ENCODE measurements at regions not wholly inside any gene's neighbourhood (a gene's known extent, or its start where the extent isn't known, plus 50 kb on each side); places are given as distances from the start of the nearest gene placed in this dataset.

DNA sequence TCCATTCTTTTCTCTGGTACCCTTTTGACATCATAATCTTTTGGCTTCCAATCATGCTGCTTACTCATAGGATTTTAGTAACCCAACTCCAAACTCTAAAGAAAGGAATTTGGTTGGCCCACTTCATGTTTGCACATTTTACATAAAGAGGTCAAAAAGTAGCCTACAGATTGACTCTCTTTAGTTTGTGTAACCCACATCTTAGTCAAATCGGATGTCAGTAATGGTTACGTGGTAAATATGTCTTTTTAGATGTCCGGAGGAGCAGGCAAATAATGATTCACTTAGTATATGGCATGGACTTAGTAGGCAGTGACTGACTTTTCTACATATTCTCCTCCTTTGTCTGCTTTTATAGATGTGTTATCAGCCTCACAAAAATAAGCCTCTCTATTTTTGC lies 711.6 kb upstream of the FOXG1 start:
- TF ChIP-seq EZH2 (IDR thresholded peaks at IDR 0.05; ENCODE audit: borderline replicate concordance, low read depth, low read length, poor library complexity, severe bottlenecking) = no peak
- TF ChIP-seq, protein P1, sequence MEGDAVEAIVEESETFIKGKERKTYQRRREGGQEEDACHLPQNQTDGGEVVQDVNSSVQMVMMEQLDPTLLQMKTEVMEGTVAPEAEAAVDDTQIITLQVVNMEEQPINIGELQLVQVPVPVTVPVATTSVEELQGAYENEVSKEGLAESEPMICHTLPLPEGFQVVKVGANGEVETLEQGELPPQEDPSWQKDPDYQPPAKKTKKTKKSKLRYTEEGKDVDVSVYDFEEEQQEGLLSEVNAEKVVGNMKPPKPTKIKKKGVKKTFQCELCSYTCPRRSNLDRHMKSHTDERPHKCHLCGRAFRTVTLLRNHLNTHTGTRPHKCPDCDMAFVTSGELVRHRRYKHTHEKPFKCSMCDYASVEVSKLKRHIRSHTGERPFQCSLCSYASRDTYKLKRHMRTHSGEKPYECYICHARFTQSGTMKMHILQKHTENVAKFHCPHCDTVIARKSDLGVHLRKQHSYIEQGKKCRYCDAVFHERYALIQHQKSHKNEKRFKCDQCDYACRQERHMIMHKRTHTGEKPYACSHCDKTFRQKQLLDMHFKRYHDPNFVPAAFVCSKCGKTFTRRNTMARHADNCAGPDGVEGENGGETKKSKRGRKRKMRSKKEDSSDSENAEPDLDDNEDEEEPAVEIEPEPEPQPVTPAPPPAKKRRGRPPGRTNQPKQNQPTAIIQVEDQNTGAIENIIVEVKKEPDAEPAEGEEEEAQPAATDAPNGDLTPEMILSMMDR (conservative IDR thresholded peaks at IDR 0.05; ENCODE audit: low read depth, low read length) = no peak

All from A673 (cell line).